ENCODE measurements at regions not wholly inside any gene's neighbourhood (a gene's known extent, or its start where the extent isn't known, plus 50 kb on each side); places are given as distances from the start of the nearest gene placed in this dataset.

GRCh38 chrX:40169193-40170101 lies 71.7 kb upstream of the BCOR start:
- 29 to 57% methylated on average over 42 to 44 of the region's 44 CpGs for WGBS, 2 donors
- H3K4me3 ChIP-seq (ENCODE audit: low read depth, poor library complexity, severe bottlenecking), result no peak overlapping the region
- TF ChIP-seq CTCF (IDR thresholded peaks at IDR 0.05) (no peak), POLR2A (IDR thresholded peaks at IDR 0.05) (no peak)
- intact Hi-C loops (cut with DNase I; ENCODE audit: low total_unique reads), result loop anchor here (5.0 kb wide), 1 partner anchor 157 kb away; no protein-coding TSS in a partner anchor
- no peak for DNase-seq (ENCODE audit: low spot score in 2 of 2)

GRCh38 chrX:40168480-40169011 lies 70.8 kb upstream of the BCOR start:
- intact Hi-C loops (cut with DNase I; ENCODE audit: low total_unique reads), result no loop called here
- WGBS, 2 donors, result 51 to 66% methylated on average over 25 to 38 of the region's 39 CpGs
- DNase-seq (ENCODE audit: low spot score in 2 of 2), result no peak
- no peak overlapping the region for H3K4me3 ChIP-seq (ENCODE audit: low read depth, poor library complexity, severe bottlenecking)
- TF ChIP-seq CTCF (IDR thresholded peaks at IDR 0.05) (no peak), POLR2A (IDR thresholded peaks at IDR 0.05) (no peak)

GRCh38 chrX:40167850-40168479 lies 70.2 kb upstream of the BCOR start:
- no peak overlapping the region for H3K4me3 ChIP-seq (ENCODE audit: low read depth, poor library complexity, severe bottlenecking)
- no peak for DNase-seq (ENCODE audit: low spot score in 2 of 2)
- intact Hi-C loops (cut with DNase I; ENCODE audit: low total_unique reads), result no loop called here
- 1 to 11% methylated on average over 17 to 46 of the region's 46 CpGs for WGBS, 2 donors
- TF ChIP-seq CTCF (IDR thresholded peaks at IDR 0.05), result no peak
- TF ChIP-seq POLR2A (IDR thresholded peaks at IDR 0.05), result no peak

- no peak for DNase-seq (ENCODE audit: low spot score in 2 of 2)
- no peak overlapping the region for H3K4me3 ChIP-seq (ENCODE audit: low read depth, poor library complexity, severe bottlenecking)
- intact Hi-C loops (cut with DNase I; ENCODE audit: low total_unique reads), result no loop called here
- TF ChIP-seq POLR2A (IDR thresholded peaks at IDR 0.05), result no peak
- TF ChIP-seq CTCF (IDR thresholded peaks at IDR 0.05), result no peak
- 10 to 11% methylated on average over 31 to 41 of the region's 41 CpGs for WGBS, 2 donors
These were observed 69.6 kb upstream of the BCOR start for GRCh38 chrX:40167233-40167849.

- no peak overlapping the region for H3K4me3 ChIP-seq (ENCODE audit: low read depth, poor library complexity, severe bottlenecking)
- intact Hi-C loops (cut with DNase I; ENCODE audit: low total_unique reads), result no loop called here
- TF ChIP-seq CTCF (IDR thresholded peaks at IDR 0.05) (no peak), POLR2A (IDR thresholded peaks at IDR 0.05) (no peak)
These were observed 68.8 kb upstream of the BCOR start for GRCh38 chrX:40166582-40166981.

More at GRCh38 chrX:40166582-40166981, 68.8 kb upstream of the BCOR start:
- WGBS, 2 donors, result 34 to 36% methylated on average over 3 to 4 of the region's 4 CpGs
- DNase-seq (ENCODE audit: low spot score in 2 of 2), result no peak
